ENCODE measurements at regions not wholly inside any gene's neighbourhood (a gene's known extent, or its start where the extent isn't known, plus 50 kb on each side); places are given as distances from the start of the nearest gene placed in this dataset. TPM values are rescaled to one million over a fixed set of nuclear protein-coding genes. Genes with fewer than 3 reads are reported as not detected.

DNA sequence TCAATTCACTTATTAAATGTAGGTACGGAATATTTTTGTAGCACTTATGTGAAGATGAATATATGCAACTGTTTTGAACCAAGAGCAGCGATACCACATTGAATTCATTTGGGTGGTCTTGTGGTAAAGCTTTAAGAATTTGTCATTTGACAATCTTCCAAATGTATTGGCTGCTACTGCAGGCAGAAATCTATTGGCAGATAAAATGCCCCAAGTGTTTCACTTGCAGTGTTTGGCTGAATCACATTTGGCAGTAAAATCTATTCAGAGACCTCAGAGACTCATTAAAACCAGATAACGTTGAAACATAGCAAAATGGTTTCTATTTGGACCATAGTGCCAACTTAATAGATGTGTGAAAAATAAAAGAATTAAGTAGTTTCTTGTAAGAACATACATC lies 303.4 kb downstream of the FGF13 start:
- no peaks in the 10 kb centered on the region for H3K27me3 ChIP-seq (ENCODE audit: control insufficient read depth in 3 of 3, insufficient read depth in 3 of 3, low read length in 2 of 3)
- 60 to 87% methylated on average over 3 of the region's 3 CpGs for WGBS, 2 donors

GRCh38 chrX:138411048-138411447 lies 300.5 kb downstream of the FGF13 start:
- ATAC-seq (ENCODE audit: insufficient read depth, low FRiP score) (no peak), DNase-seq (peak in 1 of 3 donors; percentile 9)
- Histone ChIP-seq H3K9me3 (ENCODE audit: control insufficient read depth in 4 of 4, insufficient read depth in 3 of 4, low read length in 3 of 4) (no peaks in the 10 kb centered on the region), H3K36me3 (ENCODE audit: control insufficient read depth in 4 of 4, insufficient read depth in 4 of 4, low read length in 4 of 4) (no peaks in the 10 kb centered on the region), H3K9ac (ENCODE audit: insufficient read depth in 1 of 2, low read length in 2 of 2) (no peak overlapping the region), H3K27ac (ENCODE audit: low read depth in 1 of 2, low read length in 1 of 2) (no peak overlapping the region), H3K4me3 (no peak overlapping the region), H3K27me3 (ENCODE audit: control insufficient read depth in 3 of 3, insufficient read depth in 3 of 3, low read length in 2 of 3) (no peaks in the 10 kb centered on the region), H3K4me1 (ENCODE audit: control insufficient read depth in 5 of 5, insufficient read depth in 5 of 5, low read length in 5 of 5) (no peaks in the 10 kb centered on the region)
- TF ChIP-seq CTCF (IDR thresholded peaks at IDR 0.05; ENCODE audit: control extremely low read depth, extremely low read depth) = no peak
- 56 to 62% methylated on average over 2 of the region's 2 CpGs for WGBS, 2 donors

More for the DNA sequence above, 303.4 kb downstream of the FGF13 start:
- H3K27ac ChIP-seq (ENCODE audit: low read depth in 1 of 2, low read length in 1 of 2) = no peak overlapping the region
- H3K9ac ChIP-seq (ENCODE audit: insufficient read depth in 1 of 2, low read length in 2 of 2) = no peak overlapping the region
- H3K36me3 ChIP-seq (ENCODE audit: control insufficient read depth in 4 of 4, insufficient read depth in 4 of 4, low read length in 4 of 4) = no peaks in the 10 kb centered on the region
- H3K4me3 ChIP-seq = no peak overlapping the region
- DNase-seq = no peak
- no peaks in the 10 kb centered on the region for H3K9me3 ChIP-seq (ENCODE audit: control insufficient read depth in 4 of 4, insufficient read depth in 3 of 4, low read length in 3 of 4)
- H3K4me1 ChIP-seq (ENCODE audit: control insufficient read depth in 5 of 5, insufficient read depth in 5 of 5, low read length in 5 of 5) = no peaks in the 10 kb centered on the region
- no peak for ATAC-seq (ENCODE audit: insufficient read depth, low FRiP score)
- no peak for TF ChIP-seq CTCF (IDR thresholded peaks at IDR 0.05; ENCODE audit: control extremely low read depth, extremely low read depth)

Small RNA genes lying in the stretch of these regions (small RNA-seq; reads per million reads assigned to genes)
- gene RN7SKP31 (ENCODE audit: low replicate concordance) (not detected), gene RNU6-985P (ENCODE audit: low replicate concordance) (not detected)
